NCI-H146 treated with DMSO at 0.1 percent for 48 hours (cell line): ENCODE measurements at regions not wholly inside any gene's neighbourhood (a gene's known extent, or its start where the extent isn't known, plus 50 kb on each side); places are given as distances from the start of the nearest gene placed in this dataset.
"Not testable (repeated sequence)": the region's sequence is repeated elsewhere in the genome, so short reads cannot be mapped to it uniquely, and the experiment has no call there.

Experiments used
- DNase-seq: peaks from one replicate; lab custom pipeline; 2025; ENCODE audit not compliant: unreplicated experiment; lab: John Stamatoyannopoulos, UW

DNA sequence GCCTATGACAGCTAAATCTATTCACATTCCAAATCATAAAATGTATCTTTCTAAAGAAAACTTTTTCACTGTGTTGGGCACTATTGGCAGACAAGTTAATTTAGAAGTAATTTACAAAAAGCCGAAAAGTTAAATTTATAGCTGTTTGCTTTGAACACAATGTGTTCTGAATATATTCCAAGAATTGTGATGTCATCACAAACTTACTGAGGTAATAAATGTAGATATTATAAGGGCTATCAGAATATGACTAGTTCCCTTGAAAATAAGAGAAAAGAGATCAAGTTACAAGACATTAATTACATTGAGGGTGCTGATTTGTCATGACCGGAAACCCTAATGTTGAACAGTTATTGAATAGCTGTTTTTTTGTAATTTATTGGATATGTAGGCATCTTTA, 153.9 kb upstream of the SCN7A start:
- no peak for DNase-seq

DNA sequence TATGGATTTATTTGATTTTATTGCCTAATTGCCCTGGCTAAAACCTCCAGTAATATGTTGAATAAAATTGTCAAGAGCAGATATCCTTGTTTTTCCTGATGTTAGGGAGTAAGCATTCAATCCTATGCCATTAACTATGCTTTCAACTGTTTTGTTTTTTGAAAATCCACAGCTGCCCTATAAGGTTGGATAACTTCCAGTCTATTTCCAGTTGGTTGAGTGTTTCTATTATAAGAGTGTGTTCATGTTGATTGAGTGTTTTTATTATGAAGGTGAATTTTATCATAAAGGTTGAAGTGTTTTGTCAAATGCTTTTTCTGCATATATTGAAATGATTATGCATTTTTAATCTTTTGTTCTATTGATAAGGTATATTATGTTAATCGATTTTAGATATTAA, 149.9 kb upstream of the SCN7A start:
- DNase-seq: no peak

DNA sequence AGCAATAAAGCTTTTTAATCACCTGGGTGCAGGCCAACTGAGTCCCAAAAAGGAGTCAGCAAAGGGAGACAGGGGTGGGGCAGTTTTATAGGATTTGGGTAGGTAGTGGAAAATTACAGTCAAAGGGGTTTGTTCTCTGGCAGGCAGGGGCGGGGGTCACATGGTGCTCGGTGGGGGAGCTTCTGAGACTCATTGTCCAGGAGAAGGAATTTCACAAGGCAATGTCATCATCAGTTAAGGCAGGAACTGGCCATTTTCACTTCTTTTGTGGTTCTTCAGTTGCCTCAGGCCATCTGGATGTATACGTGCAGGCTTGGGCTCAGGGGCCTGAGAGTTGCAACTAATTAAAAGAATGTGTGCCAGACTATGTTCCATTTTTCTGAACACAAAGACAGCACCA, 147.5 kb upstream of the SCN7A start:
- DNase-seq: not testable (repeated sequence)

DNA sequence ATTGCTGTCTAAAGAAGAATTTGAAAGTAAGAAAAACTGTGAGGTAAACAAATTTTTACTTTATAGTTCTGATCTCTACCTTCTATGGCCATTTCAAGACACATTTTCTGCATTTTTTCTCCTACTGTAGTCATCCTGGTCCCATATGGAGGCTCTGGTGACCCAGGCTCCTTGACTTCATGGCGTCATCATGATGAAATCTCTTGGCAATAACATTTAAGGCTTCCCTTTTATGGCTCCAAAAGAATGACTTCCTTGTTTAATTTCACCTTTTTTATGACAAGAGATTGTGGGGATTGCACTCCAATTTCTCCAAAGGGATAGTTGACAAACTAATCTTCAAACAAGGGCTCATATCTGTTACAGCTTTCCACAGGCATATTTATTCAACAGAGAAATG, 143.0 kb upstream of the SCN7A start:
- no peak for DNase-seq

DNA sequence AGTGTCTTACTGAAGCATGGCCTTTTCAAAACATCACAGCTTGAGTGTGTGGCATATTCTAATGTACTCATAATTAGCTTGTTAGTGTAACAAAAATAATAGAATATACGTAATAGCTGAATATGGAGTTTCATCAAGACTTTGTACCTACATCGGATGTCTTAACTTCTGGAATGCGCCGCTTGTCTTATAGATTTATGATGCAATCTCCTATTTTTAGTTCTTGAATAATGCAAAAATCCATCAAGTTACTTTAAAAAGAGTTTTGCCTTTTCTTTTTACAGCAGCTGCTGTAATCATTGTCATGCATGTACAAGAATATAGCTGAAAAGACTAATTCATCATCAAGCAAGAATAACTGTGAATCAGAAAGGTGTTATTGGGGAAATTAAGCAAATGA, 140.7 kb upstream of the SCN7A start:
- no peak for DNase-seq

DNA sequence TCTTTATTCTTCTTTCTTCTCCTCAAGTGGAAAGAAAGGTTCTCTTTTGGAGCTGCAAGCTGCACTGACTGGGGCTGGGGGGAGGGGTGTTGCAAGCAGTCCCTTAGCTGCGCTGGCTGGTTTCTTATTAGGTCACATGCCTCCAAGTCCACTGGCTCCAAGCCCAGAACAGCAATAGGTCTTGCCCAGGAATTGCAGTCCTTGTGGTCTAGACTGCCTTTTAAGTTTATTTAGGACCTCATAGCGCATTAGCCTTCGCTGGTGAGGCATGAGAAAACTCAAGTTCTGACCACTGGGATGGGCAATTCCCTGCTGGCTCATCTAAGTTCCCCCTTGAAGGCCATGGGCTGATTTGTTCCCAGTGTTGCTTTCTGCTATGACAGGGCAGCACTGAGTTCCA, 138.6 kb upstream of the SCN7A start:
- no peak for DNase-seq

DNA sequence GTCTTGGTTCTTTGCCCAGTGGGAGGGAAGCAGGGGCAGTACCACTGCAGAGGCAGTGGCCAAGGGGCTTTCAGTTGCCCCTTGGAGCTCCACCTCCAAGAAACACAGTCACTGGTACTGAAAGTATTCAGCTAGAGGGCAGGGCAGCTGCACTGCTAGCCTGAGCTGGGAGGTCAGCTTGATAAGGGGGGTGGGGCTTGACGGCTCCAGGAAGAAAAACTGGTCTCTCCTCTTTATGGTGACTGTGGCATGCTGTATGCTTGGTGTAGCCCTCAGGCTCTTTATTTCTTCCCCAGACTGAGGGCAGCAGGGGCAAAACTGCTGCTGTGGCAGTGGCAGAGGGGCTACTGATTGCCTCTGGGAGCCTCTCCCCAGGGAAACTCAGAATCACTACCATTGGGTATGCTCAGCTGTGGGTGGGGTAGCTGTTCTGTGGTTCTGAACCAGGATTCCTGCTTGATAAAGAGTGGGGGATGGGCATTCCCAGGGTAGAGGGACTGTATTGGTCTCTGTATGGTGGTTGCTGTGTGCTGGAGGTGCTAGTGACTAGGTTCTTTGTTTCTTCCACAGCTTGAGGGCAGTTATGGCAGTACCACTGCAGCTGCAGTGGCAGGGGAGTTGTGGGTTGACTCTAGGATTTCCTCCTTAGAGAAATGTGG, 134.6 kb upstream of the SCN7A start:
- no peak for DNase-seq

DNA sequence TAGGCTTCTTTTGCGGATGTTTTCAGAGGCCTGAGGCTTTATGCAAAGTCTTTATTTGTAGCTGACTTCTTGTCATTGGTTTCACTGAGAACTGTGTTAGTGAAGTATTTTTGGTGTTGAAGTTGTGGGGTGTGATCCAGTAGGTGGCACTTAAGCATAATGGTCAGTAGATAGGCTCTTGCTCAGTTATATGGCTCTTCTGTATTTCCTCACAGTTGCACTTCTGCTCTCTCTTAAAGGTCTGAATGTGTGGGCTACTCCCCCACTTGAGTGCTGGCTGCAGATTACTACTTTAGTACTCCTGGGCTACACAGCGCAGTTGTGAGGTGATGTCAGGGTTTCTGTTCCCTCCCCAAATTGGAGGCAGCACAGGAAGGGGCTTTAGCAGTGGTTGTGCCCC, 133.8 kb upstream of the SCN7A start:
- no peak for DNase-seq

DNA sequence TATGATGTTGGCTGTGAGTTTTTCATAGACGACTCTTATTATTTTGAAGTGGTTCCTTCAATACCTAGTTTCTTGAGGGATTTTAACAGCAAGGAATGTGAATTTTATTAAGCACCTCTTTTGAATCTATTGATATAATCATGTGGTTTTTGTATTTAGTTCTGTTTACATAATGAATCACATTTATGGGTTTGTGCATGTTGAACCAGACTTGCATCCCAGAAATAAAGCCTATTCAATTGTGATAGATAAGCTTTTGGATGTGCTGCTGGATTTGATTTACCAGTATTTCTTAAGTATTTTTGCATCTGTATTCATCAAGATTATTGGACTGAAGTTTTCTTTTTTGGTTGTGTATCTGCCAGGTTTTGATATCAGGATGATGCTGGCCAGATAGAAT, 131.6 kb upstream of the SCN7A start:
- no peak for DNase-seq

DNA sequence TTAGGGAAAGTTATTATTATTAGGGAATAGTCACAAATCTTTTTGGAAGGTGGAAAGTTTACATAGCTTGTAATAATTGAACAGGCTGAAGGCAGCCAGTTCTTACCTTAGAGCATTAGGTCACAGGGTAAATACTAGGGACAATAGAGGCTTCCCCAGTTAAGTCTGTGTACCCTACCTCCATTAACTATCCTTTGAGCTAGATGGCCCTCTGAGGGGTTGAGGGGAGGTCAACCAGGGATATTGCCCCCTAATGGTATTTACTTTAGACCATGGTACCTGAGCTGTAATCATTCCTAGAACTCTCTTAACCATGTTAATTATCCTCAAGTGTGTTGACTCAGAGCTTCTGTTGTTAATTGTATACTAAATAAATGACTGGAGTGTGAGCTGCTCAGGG, 120.5 kb upstream of the SCN7A start:
- DNase-seq: peak; percentile 40

DNA sequence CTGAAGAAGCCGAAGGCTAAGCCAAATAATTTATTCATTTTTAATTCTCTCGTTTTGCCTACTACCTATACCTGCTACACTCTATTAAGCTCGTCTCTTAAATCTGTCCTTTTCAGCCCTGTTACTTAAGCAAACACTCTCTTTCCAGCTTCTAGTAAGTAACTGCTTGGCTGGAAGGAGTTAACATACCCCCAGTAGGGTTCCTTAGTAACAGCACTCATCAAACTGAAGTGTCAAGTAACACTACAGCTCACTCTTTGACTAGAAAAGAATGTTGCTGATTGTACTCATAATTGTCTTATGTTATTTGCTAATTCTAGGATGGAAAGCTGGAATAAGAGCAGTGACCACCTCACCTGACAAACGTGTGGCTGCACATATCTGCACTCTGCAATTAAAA, 120.0 kb upstream of the SCN7A start:
- DNase-seq: no peak

DNA sequence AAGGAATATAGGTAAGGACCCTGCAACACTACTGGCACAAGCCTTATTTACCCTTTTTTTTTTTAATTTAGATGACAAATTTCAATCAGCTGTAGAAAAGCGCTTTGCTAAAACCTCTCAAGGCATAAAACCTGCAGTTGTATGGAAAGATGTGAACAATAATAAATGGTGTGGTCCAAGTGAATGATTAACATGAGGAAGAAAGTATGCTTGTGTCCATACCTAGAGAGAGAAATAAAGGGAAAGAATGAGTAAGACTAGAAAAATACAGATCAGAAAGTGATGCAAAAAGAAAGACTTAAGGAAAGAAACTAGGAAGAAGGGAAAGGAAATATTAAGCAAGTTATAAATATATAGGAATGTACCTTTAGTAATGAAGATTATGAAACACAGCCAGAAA, 119.2 kb upstream of the SCN7A start:
- no peak for DNase-seq

DNA sequence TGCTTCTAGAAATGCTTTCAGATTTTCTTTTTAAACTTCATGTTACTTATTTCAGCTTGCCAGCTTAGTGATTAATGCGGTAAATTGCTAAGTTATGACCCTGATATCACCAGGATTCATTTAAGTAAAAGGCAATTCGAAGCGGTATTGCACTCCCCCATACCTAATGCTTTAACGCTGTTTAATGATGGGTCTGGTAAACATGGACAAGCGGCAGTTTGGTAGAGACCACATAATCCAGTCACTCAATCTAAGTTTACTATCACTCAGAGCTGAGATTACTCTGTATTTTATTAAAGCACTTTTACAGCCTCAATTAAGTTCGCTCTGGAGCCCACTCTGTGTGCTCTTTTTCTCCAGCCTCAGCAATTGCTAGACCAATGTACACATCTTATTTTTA, 118.2 kb upstream of the SCN7A start:
- DNase-seq: no peak

DNA sequence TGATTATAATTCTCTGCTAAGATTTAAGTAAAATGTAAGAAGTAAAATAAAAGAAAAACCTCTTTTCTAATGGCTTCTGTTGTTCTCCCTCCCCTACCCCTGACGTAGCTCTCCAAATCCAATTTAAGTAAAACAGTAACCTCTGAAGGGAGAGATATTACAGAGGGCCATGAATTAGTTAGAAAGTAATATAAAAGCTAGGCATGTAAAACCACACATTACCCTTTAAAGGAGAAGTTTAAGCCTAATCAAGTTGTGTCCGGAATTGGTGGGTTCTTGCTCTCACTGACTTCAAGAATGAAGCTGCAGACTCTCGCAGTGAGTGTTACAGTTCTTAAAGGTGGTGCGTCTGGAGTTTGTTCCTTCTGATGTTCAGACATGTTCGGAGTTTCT, 116.9 kb upstream of the SCN7A start:
- no peak for DNase-seq

DNA sequence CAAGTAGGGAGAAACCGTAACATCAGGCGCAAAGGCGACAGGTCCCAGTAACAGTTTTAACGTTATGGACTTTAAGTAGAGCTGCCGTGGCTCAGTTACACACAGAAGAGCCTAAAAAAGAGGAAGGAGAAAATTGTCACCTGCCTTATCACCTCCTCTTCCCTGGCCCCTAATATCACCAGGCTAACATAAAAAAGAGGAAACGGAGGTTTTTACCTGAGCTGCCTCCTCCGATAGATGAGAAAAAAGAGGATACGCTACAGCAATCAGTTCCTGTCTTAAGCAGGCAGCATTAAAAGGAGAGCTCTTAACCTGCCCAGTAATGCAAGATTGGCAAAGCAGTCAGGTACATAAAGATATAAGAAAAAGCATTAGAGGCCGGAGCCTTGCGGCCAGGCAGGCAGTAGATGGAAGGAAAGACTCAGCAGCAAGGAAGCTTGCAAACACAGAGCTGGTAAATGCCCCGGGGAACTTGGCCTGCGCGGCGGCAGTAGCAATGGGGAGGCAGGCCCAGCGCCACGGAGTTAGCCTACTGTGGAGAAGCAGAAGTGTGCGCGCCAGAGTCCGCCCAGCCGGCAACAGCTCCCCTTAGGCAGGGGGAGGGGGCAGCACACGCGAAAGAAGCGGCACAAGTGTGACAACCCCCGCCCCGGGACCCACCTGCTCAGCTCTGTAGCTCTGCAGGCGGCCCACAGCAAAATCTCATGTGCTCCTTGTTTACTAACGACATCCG, 116.3 kb upstream of the SCN7A start:
- DNase-seq: no peak

DNA sequence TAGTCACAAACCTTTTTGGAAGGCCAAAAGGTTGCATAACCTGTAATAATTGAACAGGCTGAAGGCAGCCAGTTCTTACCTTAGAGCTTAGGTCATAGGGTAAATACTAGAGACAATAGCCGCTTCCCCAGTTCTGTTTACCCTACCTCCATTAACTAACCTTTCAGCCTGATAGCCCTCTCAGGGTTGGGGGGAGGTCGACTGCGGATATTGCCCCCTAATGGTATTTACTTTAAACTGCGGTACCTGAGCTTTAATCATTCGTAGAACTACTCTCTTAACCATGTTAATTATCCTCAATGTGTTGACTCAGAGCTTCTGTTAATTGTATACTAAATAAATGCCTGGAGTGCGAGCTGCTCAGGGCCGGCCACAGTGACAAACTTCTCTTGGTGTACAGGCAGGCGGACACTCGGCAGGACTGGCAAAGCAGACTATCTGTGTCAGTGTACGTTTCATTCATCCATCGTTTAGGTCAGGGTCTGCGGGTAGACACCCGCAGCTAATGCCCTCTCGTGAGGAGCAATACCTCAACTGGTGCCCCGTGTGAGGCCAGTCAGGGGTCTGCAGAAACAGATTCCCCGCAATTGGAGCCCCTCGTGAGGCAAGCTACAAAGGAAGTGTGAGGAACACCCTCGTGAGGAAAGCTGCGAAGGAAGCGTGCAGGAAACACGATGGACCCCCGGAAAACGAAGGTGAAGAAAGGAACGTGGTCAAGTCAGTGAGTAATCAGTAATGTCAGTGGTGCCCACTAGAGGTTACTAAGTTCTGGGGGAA, 115.3 kb upstream of the SCN7A start:
- peak; percentile 2 for DNase-seq

DNA sequence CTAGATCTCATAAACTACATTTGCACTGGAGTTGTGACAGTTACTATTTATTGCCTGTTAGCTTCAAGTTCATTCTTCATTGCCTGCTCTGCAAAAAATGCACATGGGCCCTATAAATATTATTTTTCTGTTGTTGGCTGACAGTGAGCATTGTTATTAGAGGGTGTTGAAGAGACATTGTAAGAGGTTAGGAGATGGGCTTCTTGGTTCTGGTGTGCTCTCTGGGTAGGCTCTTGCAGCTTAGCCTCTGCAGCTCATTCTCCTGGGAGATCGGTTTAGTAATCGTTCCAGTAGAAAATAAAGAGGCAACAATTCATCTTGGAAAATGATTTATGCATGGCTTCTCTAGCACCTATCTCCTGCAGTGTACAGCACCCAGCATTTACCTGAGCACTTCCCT, 113.8 kb upstream of the SCN7A start:
- no peak for DNase-seq

DNA sequence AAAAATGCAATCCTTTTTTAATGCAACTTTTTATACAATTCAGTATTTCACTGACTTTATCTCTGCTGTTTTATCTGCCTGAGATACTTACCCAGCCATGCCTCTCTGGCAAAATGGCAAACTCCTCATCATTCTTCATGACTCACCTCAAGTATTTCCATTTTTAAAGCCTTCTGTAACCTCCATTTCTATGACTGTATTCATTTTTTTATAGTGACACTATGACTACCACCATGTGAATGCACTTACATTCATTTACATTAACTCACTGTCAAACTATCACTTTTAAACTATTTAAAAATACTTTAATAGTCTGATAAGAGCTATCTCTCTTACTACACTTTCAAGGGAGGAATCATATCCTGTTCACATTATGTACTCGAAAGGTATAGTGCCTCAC, 99.4 kb upstream of the SCN7A start:
- DNase-seq: no peak

DNA sequence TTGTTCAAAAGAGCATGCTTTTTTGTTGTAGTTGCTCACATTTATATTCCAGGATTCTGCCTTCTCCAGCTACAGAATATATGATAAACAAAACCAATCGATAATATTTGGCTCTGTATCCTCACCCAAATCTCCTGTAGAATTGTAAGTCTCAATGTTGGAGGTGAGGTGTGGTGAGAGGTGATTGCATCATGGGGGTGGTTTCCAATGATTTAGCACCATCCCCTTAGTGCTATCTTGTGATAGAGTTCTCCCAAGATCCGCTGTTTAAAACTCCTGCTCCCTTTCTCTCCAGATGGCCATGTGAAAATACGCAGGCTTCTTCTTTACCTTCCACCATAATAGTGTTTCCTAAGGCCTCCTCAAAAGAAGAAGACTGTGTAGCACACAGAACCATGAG, 98.7 kb upstream of the SCN7A start:
- DNase-seq: no peak

DNA sequence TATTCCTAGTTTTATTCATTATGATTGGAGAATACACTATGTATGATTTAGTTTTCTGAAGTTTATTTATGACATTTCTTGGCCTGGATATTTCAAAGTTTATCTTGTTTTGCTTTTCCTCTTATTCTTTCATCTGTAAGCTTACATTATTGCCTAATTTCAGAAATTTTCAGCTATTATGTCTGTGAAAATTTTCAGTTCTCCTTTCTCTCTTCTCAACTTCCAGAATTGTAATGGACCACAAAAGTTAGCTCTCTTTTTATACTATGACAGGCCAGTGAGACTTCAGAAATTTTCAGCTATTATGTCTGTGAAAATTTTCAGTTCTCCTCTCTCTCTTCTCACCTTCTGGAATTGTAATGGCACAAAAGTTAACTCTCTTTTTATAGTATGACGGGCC, 97.2 kb upstream of the SCN7A start:
- no peak for DNase-seq

DNA sequence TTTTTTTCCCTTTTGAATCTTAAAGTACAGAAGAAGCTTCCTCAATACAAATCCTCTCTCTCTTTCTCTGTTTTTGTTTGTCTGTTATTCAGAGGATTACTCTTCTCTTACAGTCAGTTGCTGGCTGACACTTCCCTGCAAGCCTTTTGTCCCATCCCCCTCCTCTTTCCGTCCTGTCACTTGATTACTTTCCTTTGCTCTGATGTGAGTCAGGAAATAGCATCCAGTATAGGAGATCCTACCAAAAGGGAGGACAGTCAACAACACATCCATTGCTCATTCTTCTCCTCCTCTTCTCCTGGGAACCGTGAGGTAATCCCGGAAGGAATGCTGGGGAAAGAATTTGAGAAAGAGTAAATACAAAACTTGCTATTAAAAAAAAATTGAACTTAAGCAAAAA, 79.3 kb upstream of the SCN7A start:
- no peak for DNase-seq

DNA sequence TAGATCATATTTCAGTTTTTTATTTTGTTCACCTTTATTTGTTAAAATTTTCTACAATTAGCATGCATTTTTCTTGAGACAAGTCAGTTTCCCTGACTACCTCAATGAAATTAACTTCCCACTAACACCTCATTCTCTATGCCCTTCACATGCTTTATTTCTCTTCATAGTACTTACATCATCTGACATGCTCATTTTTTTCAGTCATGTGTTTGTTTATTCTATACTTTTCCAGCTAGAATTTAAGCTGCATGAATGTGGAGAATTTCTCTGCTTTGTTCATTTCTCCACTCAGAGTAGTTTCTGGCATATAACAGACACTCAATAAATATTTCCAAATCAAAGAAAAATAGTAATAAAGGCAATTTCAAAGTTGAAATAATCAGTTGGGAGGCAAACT, 78.9 kb upstream of the SCN7A start:
- no peak for DNase-seq
